ENCODE measurements at regions not wholly inside any gene's neighbourhood (a gene's known extent, or its start where the extent isn't known, plus 50 kb on each side); places are given as distances from the start of the nearest gene placed in this dataset.

DNA sequence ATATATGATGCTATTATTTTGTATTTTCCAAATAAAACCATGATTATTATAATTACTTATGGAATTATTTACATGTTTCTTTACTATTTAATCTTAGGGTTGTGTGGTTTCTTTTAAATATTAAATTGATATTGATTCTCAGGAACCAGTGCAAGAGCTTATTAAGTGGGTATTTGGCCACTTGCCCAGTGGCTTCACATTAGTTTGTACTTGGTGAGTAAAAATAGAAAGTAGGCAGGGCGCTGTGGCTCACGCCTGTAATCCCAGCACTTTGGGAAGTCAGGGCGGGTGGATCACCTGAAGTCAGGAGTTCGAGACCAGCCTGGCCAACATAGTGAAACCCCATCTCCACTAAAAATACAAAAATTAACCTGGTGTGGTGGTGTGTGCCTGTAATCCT, 497.1 kb downstream of the PTPRC start:
- TF ChIP-seq POLR2A (IDR thresholded peaks at IDR 0.05; ENCODE audit: low read depth) (no peak), CTCF (IDR thresholded peaks at IDR 0.05) (no peak), POLR2AphosphoS5 (IDR thresholded peaks at IDR 0.05) (no peak), EP300 (IDR thresholded peaks at IDR 0.05) (no peak)
